WTC11 (cell line): ENCODE measurements at regions not wholly inside any gene's neighbourhood (a gene's known extent, or its start where the extent isn't known, plus 50 kb on each side); places are given as distances from the start of the nearest gene placed in this dataset.

Experiments
- ATAC-seq: fragments of 200-7000 bp; cut with Tn5 transposase; 2 replicates; pipeline ENCODE4 v1.10.0; 2021; ENCODE audit warnings: mild to moderate bottlenecking, moderate library complexity
- CTCF ChIA-PET: fragments of 300-600 bp; sonication (Branson Sonifier 250); formaldehyde crosslinking; loops from one replicate; lab custom pipeline; 2021; ENCODE audit warnings: antibody characterized with exemption; lab: Charles Lee
- POLR2A ChIA-PET: fragments of 350-600 bp; sonication (Branson Sonifier 250); formaldehyde crosslinking; loops from one replicate; lab custom pipeline; 2021; ENCODE audit warnings: antibody characterized with exemption; lab: Charles Lee
- DNase-seq: peaks from one replicate; pipeline ENCODE4 v3.0.0; 2021; ENCODE audit warnings: low spot score
- H3K27ac Mint-ChIP-seq: 2 replicates; pipeline ENCODE4 v1.8.0; 2021; ENCODE audit warnings: mixed read lengths
- H3K27me3 Mint-ChIP-seq: 2 replicates; pipeline ENCODE4 v1.8.0; 2021; ENCODE audit warnings: low read depth, mild to moderate bottlenecking, moderate library complexity, mixed read lengths
- H3K36me3 Mint-ChIP-seq: 2 replicates; pipeline ENCODE4 v1.8.0; 2021; ENCODE audit warnings: mixed read lengths
- H3K4me1 Mint-ChIP-seq: 2 replicates; pipeline ENCODE4 v1.8.0; 2022; ENCODE audit warnings: mixed read lengths
- H3K4me3 Mint-ChIP-seq: 2 replicates; pipeline ENCODE4 v1.8.0; 2021; ENCODE audit warnings: mild to moderate bottlenecking, moderate library complexity, mixed read lengths
- H3K9me3 Mint-ChIP-seq: 2 replicates; pipeline ENCODE4 v1.8.0; 2021; ENCODE audit warnings: mixed read lengths
- ELF4 ChIP-seq: sonication (generic); formaldehyde crosslinking; IDR thresholded peaks from 2 replicates; pipeline ENCODE4 v1.8.1; 2022; ENCODE audit warnings: low read depth, mild to moderate bottlenecking, moderate library complexity, missing genetic modification reagents
- GABPB1 ChIP-seq: sonication (generic); formaldehyde crosslinking; IDR thresholded peaks from 2 replicates; pipeline ENCODE4 v1.8.1; 2023; ENCODE audit warnings: mild to moderate bottlenecking, missing genetic modification reagents
- HMGA2 ChIP-seq: fragments of 250-450 bp; sonication (Bioruptor Pico); IDR thresholded peaks from 2 replicates; pipeline ENCODE4 v1.4.0; 2021; ENCODE audit warnings: mild to moderate bottlenecking, moderate library complexity
- NR1H2 ChIP-seq: sonication (generic); formaldehyde crosslinking; IDR thresholded peaks from 2 replicates; pipeline ENCODE4 v1.9.0; 2021; ENCODE audit warnings: mild to moderate bottlenecking, moderate library complexity, missing genetic modification reagents
- PRRX2 ChIP-seq: fragments of 250-450 bp; sonication (Bioruptor Pico); IDR thresholded peaks from 2 replicates; pipeline ENCODE4 v1.8.0; 2021; ENCODE audit warnings: mild to moderate bottlenecking
- SMAD3 ChIP-seq: sonication (generic); formaldehyde crosslinking; IDR thresholded peaks from 2 replicates; pipeline ENCODE4 v1.8.0; 2022; ENCODE audit warnings: missing genetic modification reagents, mild to moderate bottlenecking, borderline replicate concordance
- TEAD1 ChIP-seq: sonication (generic); formaldehyde crosslinking; IDR thresholded peaks from 2 replicates; pipeline ENCODE4 v1.8.0; 2022; ENCODE audit warnings: mild to moderate bottlenecking, missing genetic modification reagents
- TEAD4 ChIP-seq: sonication (generic); formaldehyde crosslinking; IDR thresholded peaks from 2 replicates; pipeline ENCODE4 v1.8.0; 2022; ENCODE audit warnings: mild to moderate bottlenecking, missing genetic modification reagents
- ZNF423 ChIP-seq: fragments of 250-450 bp; sonication (Bioruptor Pico); IDR thresholded peaks from 2 replicates; pipeline ENCODE4 v2.1.2; 2022; ENCODE audit warnings: mild to moderate bottlenecking, moderate library complexity
- TF ChIP-seq, protein P1 (sequence below): sonication (generic); formaldehyde crosslinking; conservative IDR thresholded peaks from 2 replicates; pipeline ENCODE4 v1.8.1; 2023; ENCODE audit warnings: mild to moderate bottlenecking, low read depth, missing genetic modification reagents, moderate library complexity
- TF ChIP-seq, protein P2 (sequence below): sonication (generic); formaldehyde crosslinking; IDR thresholded peaks from 2 replicates; pipeline ENCODE4 v1.8.0; 2022; ENCODE audit warnings: missing genetic modification reagents
- TF ChIP-seq, protein P3 (sequence below): sonication (generic); formaldehyde crosslinking; IDR thresholded peaks from 2 replicates; pipeline ENCODE4 v1.8.1; 2022; ENCODE audit warnings: low read depth, mild to moderate bottlenecking, moderate library complexity, missing genetic modification reagents, borderline replicate concordance
- TF ChIP-seq, protein P4 (sequence below): sonication (generic); formaldehyde crosslinking; IDR thresholded peaks from 2 replicates; pipeline ENCODE4 v1.8.1; 2023; ENCODE audit warnings: mild to moderate bottlenecking, missing genetic modification reagents
- TF ChIP-seq, protein P5 (sequence below): sonication (generic); formaldehyde crosslinking; IDR thresholded peaks from 2 replicates; pipeline ENCODE4 v1.8.1; 2022; ENCODE audit warnings: missing genetic modification reagents, borderline replicate concordance
- TF ChIP-seq, protein P6 (sequence below): sonication (generic); formaldehyde crosslinking; IDR thresholded peaks from 2 replicates; pipeline ENCODE4 v1.8.1; 2023; ENCODE audit warnings: mild to moderate bottlenecking, missing genetic modification reagents, borderline replicate concordance

DNA sequence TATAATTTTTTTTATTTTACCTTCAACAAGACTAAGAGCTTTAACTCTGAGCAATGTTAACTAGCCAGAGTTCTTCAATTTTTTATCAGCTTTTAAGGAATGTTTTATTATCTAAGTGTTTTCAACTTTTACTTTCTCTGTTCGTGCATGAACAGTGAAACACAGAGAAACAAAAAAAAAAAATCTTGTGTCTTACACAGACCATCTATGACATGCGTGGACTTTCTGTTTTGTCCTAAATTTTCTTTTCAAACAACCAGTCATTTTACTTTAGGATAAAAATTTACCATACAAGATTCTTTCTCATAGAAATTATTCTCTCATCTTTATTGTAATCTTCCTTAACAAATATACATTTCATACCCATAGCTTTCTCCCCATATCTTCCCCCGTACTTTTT, 731.9 kb upstream of the PCDH10 start:
- ChIA-PET CTCF (no interaction called here), POLR2A (no interaction called here)
- no peaks in the 10 kb centered on the region for H3K27me3 Mint-ChIP-seq

DNA sequence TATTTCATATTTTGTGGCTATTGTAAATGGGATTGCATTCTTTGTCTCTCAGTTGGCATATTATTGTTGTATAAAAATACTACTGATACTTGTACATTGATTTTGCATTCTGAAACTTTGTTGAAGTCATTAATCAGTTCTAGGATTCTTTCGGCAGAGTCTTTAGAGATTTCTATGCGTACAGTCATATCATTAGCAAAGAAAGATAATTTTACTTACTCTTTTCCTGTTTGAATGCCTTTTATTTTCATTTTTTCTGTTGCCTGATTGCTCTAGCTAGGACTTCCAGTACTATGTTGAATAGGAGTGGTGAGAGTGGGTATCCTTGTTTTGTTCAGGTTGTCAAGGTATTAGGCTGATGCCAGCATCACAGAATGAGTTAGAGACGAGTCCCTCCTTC, 722.0 kb upstream of the PCDH10 start:
- no peak for ATAC-seq
- H3K27me3 Mint-ChIP-seq, result no peaks in the 10 kb centered on the region
- CTCF ChIA-PET, result no interaction called here

More for the DNA sequence above, 731.9 kb upstream of the PCDH10 start:
- Mint-ChIP-seq H3K27ac (no peak overlapping the region), H3K4me3 (no peak overlapping the region), H3K9me3 (peaks cover 79% of the 10 kb centered on the region), H3K4me1 (no peaks in the 10 kb centered on the region), H3K36me3 (peaks cover 83% of the 10 kb centered on the region)
- TF ChIP-seq, protein P1, sequence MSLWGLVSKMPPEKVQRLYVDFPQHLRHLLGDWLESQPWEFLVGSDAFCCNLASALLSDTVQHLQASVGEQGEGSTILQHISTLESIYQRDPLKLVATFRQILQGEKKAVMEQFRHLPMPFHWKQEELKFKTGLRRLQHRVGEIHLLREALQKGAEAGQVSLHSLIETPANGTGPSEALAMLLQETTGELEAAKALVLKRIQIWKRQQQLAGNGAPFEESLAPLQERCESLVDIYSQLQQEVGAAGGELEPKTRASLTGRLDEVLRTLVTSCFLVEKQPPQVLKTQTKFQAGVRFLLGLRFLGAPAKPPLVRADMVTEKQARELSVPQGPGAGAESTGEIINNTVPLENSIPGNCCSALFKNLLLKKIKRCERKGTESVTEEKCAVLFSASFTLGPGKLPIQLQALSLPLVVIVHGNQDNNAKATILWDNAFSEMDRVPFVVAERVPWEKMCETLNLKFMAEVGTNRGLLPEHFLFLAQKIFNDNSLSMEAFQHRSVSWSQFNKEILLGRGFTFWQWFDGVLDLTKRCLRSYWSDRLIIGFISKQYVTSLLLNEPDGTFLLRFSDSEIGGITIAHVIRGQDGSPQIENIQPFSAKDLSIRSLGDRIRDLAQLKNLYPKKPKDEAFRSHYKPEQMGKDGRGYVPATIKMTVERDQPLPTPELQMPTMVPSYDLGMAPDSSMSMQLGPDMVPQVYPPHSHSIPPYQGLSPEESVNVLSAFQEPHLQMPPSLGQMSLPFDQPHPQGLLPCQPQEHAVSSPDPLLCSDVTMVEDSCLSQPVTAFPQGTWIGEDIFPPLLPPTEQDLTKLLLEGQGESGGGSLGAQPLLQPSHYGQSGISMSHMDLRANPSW (CRISPR knock-in tag), result no peak
- TF ChIP-seq, protein P2, sequence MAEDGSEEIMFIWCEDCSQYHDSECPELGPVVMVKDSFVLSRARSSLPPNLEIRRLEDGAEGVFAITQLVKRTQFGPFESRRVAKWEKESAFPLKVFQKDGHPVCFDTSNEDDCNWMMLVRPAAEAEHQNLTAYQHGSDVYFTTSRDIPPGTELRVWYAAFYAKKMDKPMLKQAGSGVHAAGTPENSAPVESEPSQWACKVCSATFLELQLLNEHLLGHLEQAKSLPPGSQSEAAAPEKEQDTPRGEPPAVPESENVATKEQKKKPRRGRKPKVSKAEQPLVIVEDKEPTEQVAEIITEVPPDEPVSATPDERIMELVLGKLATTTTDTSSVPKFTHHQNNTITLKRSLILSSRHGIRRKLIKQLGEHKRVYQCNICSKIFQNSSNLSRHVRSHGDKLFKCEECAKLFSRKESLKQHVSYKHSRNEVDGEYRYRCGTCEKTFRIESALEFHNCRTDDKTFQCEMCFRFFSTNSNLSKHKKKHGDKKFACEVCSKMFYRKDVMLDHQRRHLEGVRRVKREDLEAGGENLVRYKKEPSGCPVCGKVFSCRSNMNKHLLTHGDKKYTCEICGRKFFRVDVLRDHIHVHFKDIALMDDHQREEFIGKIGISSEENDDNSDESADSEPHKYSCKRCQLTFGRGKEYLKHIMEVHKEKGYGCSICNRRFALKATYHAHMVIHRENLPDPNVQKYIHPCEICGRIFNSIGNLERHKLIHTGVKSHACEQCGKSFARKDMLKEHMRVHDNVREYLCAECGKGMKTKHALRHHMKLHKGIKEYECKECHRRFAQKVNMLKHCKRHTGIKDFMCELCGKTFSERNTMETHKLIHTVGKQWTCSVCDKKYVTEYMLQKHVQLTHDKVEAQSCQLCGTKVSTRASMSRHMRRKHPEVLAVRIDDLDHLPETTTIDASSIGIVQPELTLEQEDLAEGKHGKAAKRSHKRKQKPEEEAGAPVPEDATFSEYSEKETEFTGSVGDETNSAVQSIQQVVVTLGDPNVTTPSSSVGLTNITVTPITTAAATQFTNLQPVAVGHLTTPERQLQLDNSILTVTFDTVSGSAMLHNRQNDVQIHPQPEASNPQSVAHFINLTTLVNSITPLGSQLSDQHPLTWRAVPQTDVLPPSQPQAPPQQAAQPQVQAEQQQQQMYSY (CRISPR knock-in tag), result no peak
- TF ChIP-seq, protein P3, sequence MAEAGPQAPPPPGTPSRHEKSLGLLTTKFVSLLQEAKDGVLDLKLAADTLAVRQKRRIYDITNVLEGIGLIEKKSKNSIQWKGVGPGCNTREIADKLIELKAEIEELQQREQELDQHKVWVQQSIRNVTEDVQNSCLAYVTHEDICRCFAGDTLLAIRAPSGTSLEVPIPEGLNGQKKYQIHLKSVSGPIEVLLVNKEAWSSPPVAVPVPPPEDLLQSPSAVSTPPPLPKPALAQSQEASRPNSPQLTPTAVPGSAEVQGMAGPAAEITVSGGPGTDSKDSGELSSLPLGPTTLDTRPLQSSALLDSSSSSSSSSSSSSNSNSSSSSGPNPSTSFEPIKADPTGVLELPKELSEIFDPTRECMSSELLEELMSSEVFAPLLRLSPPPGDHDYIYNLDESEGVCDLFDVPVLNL (CRISPR knock-in tag), result no peak
- TF ChIP-seq, protein P4, sequence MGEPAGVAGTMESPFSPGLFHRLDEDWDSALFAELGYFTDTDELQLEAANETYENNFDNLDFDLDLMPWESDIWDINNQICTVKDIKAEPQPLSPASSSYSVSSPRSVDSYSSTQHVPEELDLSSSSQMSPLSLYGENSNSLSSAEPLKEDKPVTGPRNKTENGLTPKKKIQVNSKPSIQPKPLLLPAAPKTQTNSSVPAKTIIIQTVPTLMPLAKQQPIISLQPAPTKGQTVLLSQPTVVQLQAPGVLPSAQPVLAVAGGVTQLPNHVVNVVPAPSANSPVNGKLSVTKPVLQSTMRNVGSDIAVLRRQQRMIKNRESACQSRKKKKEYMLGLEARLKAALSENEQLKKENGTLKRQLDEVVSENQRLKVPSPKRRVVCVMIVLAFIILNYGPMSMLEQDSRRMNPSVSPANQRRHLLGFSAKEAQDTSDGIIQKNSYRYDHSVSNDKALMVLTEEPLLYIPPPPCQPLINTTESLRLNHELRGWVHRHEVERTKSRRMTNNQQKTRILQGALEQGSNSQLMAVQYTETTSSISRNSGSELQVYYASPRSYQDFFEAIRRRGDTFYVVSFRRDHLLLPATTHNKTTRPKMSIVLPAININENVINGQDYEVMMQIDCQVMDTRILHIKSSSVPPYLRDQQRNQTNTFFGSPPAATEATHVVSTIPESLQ (CRISPR knock-in tag), result no peak
- TF ChIP-seq TEAD4 (CRISPR knock-in tag), result no peak
- TF ChIP-seq GABPB1 (CRISPR knock-in tag), result no peak
- no peak for TF ChIP-seq TEAD1 (CRISPR knock-in tag)
- no peak for TF ChIP-seq NR1H2
- TF ChIP-seq ELF4 (CRISPR knock-in tag), result no peak
- no peak for TF ChIP-seq PRRX2 (CRISPR knock-in tag)
- ATAC-seq (no peak), DNase-seq (no peak)

More for the DNA sequence above, 722.0 kb upstream of the PCDH10 start:
- Mint-ChIP-seq H3K9me3 (peaks cover 34% of the 10 kb centered on the region), H3K36me3 (peaks cover 20% of the 10 kb centered on the region), H3K27ac (no peak overlapping the region), H3K4me1 (no peaks in the 10 kb centered on the region), H3K4me3 (no peak overlapping the region)
- no peak for DNase-seq
- POLR2A ChIA-PET, result no interaction called here
- TF ChIP-seq HMGA2 (CRISPR knock-in tag), result no peak
- TF ChIP-seq, protein P5, sequence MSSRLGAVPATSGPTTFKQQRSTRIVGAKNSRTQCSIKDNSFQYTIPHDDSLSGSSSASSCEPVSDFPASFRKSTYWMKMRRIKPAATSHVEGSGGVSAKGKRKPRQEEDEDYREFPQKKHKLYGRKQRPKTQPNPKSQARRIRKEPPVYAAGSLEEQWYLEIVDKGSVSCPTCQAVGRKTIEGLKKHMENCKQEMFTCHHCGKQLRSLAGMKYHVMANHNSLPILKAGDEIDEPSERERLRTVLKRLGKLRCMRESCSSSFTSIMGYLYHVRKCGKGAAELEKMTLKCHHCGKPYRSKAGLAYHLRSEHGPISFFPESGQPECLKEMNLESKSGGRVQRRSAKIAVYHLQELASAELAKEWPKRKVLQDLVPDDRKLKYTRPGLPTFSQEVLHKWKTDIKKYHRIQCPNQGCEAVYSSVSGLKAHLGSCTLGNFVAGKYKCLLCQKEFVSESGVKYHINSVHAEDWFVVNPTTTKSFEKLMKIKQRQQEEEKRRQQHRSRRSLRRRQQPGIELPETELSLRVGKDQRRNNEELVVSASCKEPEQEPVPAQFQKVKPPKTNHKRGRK (CRISPR knock-in tag), result no peak
- no peak for TF ChIP-seq ZNF423 (CRISPR knock-in tag)
- TF ChIP-seq, protein P6, sequence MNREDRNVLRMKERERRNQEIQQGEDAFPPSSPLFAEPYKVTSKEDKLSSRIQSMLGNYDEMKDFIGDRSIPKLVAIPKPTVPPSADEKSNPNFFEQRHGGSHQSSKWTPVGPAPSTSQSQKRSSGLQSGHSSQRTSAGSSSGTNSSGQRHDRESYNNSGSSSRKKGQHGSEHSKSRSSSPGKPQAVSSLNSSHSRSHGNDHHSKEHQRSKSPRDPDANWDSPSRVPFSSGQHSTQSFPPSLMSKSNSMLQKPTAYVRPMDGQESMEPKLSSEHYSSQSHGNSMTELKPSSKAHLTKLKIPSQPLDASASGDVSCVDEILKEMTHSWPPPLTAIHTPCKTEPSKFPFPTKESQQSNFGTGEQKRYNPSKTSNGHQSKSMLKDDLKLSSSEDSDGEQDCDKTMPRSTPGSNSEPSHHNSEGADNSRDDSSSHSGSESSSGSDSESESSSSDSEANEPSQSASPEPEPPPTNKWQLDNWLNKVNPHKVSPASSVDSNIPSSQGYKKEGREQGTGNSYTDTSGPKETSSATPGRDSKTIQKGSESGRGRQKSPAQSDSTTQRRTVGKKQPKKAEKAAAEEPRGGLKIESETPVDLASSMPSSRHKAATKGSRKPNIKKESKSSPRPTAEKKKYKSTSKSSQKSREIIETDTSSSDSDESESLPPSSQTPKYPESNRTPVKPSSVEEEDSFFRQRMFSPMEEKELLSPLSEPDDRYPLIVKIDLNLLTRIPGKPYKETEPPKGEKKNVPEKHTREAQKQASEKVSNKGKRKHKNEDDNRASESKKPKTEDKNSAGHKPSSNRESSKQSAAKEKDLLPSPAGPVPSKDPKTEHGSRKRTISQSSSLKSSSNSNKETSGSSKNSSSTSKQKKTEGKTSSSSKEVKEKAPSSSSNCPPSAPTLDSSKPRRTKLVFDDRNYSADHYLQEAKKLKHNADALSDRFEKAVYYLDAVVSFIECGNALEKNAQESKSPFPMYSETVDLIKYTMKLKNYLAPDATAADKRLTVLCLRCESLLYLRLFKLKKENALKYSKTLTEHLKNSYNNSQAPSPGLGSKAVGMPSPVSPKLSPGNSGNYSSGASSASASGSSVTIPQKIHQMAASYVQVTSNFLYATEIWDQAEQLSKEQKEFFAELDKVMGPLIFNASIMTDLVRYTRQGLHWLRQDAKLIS (CRISPR knock-in tag), result no peak
- no peak for TF ChIP-seq SMAD3
